Transverse colon (tissue), 4 donors: ENCODE measurements at regions not wholly inside any gene's neighbourhood (a gene's known extent, or its start where the extent isn't known, plus 50 kb on each side); places are given as distances from the start of the nearest gene placed in this dataset.

Experiments
- CTCF ChIP-seq, 5 experiments: fragments of 200-600 bp in 3 of 5; fragments of 450-650 bp in 2 of 5; sonication (generic) in 3 of 5; IDR thresholded peaks; 1 replicate in 2 of 5; 2 replicates in 3 of 5; pipeline ENCODE4 v1.5.1; 2016 to 2017; ENCODE audit warnings: antibody characterized with exemption in 5 of 5, inconsistent platforms in 3 of 5, mild to moderate bottlenecking in 2 of 5, moderate library complexity in 1 of 5
- EP300 ChIP-seq: sonication (generic); formaldehyde crosslinking; IDR thresholded peaks from one replicate; pipeline ENCODE4 v1.6.1; 2017; ENCODE audit warnings: antibody characterized with exemption, low read depth
- POLR2A ChIP-seq: fragments of 450-650 bp; IDR thresholded peaks from one replicate; pipeline ENCODE4 v1.6.1; 2016; ENCODE audit warnings: antibody characterized with exemption, mild to moderate bottlenecking, moderate library complexity
- POLR2AphosphoS5 ChIP-seq, 3 donors: sonication (generic); formaldehyde crosslinking; IDR thresholded peaks; one replicate each; pipeline ENCODE4 v1.6.1; 2016; ENCODE audit warnings: antibody characterized with exemption in 3 of 3

GRCh38 chr17:72400488-72400827 lies 279.6 kb downstream of the SOX9 start:
- TF ChIP-seq POLR2A (no peak), CTCF (IDR thresholded peaks at IDR 0.05) (no peak), POLR2AphosphoS5 (IDR thresholded peaks at IDR 0.05) (no peak), EP300 (no peak)
